MCF 10A (cell line): ENCODE measurements at regions not wholly inside any gene's neighbourhood (a gene's known extent, or its start where the extent isn't known, plus 50 kb on each side); places are given as distances from the start of the nearest gene placed in this dataset.

Experiments
- BruUV-seq: library from RNA; stranded (reverse); fragments of 400-500 nt; replicated peaks from 2 replicates; lab custom pipeline; 2021; lab: Mats Ljungman, UMichigan
- CTCF ChIA-PET: fragments of 300-600 bp; sonication (Branson Sonifier 250); formaldehyde crosslinking; extraction: SDS; loops from one replicate; lab custom pipeline; 2021; ENCODE audit warnings: antibody characterized with exemption, inconsistent platforms; lab: Yijun Ruan, JAX
- POLR2A ChIA-PET: fragments of 300-600, 350-650 bp; sonication (Branson Sonifier 250); formaldehyde crosslinking; extraction: SDS; loops from one replicate; lab custom pipeline; 2020; ENCODE audit warnings: antibody characterized with exemption, inconsistent platforms; lab: Yijun Ruan, JAX
- DNase-seq: peaks from one replicate; pipeline ENCODE4 v3.0.0-alpha.2; 2018; ENCODE audit not compliant: unreplicated experiment
- H3K27ac Mint-ChIP-seq: one replicate; pipeline ENCODE4 v1.8.0; 2022; ENCODE audit warnings: mild to moderate bottlenecking, low read depth, mixed read lengths; ENCODE audit not compliant: unreplicated experiment
- H3K27me3 Mint-ChIP-seq: one replicate; pipeline ENCODE4 v1.8.0; 2022; ENCODE audit warnings: mixed read lengths; ENCODE audit not compliant: insufficient read depth, unreplicated experiment
- H3K36me3 Mint-ChIP-seq: one replicate; pipeline ENCODE4 v1.8.0; 2022; ENCODE audit warnings: mild to moderate bottlenecking, moderate library complexity, mixed read lengths; ENCODE audit not compliant: insufficient read depth, unreplicated experiment
- H3K4me1 Mint-ChIP-seq: one replicate; pipeline ENCODE4 v1.8.0; 2022; ENCODE audit warnings: mixed read lengths; ENCODE audit not compliant: insufficient read depth, unreplicated experiment
- H3K4me3 Mint-ChIP-seq: one replicate; pipeline ENCODE4 v1.8.0; 2022; ENCODE audit warnings: mild to moderate bottlenecking, moderate library complexity, mixed read lengths; ENCODE audit not compliant: unreplicated experiment
- H3K9me3 Mint-ChIP-seq: one replicate; pipeline ENCODE4 v1.8.0; 2022; ENCODE audit warnings: mixed read lengths; ENCODE audit not compliant: unreplicated experiment
- CTCF ChIP-seq: fragments of 200-600 bp; IDR thresholded peaks from one replicate; pipeline ENCODE4 v1.8.0; 2022; ENCODE audit warnings: antibody characterized with exemption, mild to moderate bottlenecking; ENCODE audit not compliant: unreplicated experiment
- intact Hi-C: fragments of 100-400 bp; cut with micrococcal nuclease; formaldehyde crosslinking; loops from 2 replicates; pipeline ENCODE4 v1.14.1; 2022

- BruUV-seq = no TSS peak
- H3K27me3 Mint-ChIP-seq = no peaks in the 10 kb centered on the region
Observed at GRCh38 chr2:120658042-120658769, 77.5 kb upstream of the GLI2 start.

GRCh38 chr2:120658770-120659158, 76.9 kb upstream of the GLI2 start:
- DNase-seq = no peak
- POLR2A ChIA-PET = interaction anchor here (0.7 kb wide), 1 partner anchor 45 kb away, joined by 3 read pairs; no protein-coding TSS in a partner anchor
- CTCF ChIA-PET = interaction anchor here (1.1 kb wide), 1 partner anchor 38 kb away, joined by 4 read pairs; no protein-coding TSS in a partner anchor
- Mint-ChIP-seq H3K4me3 (no peak overlapping the region), H3K4me1 (no peaks in the 10 kb centered on the region), H3K27ac (no peak overlapping the region), H3K36me3 (no peaks in the 10 kb centered on the region), H3K27me3 (no peaks in the 10 kb centered on the region), H3K9me3 (peaks cover 6% of the 10 kb centered on the region)
- no peak for TF ChIP-seq CTCF
- BruUV-seq = no TSS peak
- intact Hi-C loops = no loop called here

More at GRCh38 chr2:120658042-120658769, 77.5 kb upstream of the GLI2 start:
- Mint-ChIP-seq H3K27ac (no peak overlapping the region), H3K36me3 (no peaks in the 10 kb centered on the region), H3K4me3 (no peak overlapping the region), H3K4me1 (no peaks in the 10 kb centered on the region), H3K9me3 (peaks cover 6% of the 10 kb centered on the region)
- POLR2A ChIA-PET = no interaction called here
- intact Hi-C loops = no loop called here
- DNase-seq = no peak
- TF ChIP-seq CTCF = no peak
- CTCF ChIA-PET = interaction anchor here (0.6 to 1.1 kb wide), 2 partner anchors 37 to 1028 kb away, joined by 3 to 4 read pairs; no protein-coding TSS in a partner anchor

- no TSS peak for BruUV-seq
- H3K36me3 Mint-ChIP-seq = no peaks in the 10 kb centered on the region
- no peaks in the 10 kb centered on the region for H3K4me1 Mint-ChIP-seq
- no peak overlapping the region for H3K4me3 Mint-ChIP-seq
- TF ChIP-seq CTCF = no peak
- no peak overlapping the region for H3K27ac Mint-ChIP-seq
- intact Hi-C loops = no loop called here
- DNase-seq = no peak
- peaks cover 10% of the 10 kb centered on the region for H3K9me3 Mint-ChIP-seq
- ChIA-PET POLR2A (interaction anchor here (0.7 kb wide), 1 partner anchor 45 kb away, joined by 3 read pairs; no protein-coding TSS in a partner anchor), CTCF (interaction anchor here (1.1 kb wide), 1 partner anchor 9 kb away, joined by 3 read pairs; no protein-coding TSS in a partner anchor)
- no peaks in the 10 kb centered on the region for H3K27me3 Mint-ChIP-seq
Observed at GRCh38 chr2:120659275-120659977, 76.2 kb upstream of the GLI2 start.

- no peaks in the 10 kb centered on the region for H3K4me1 Mint-ChIP-seq
- H3K27me3 Mint-ChIP-seq = no peaks in the 10 kb centered on the region
- H3K36me3 Mint-ChIP-seq = no peaks in the 10 kb centered on the region
- H3K27ac Mint-ChIP-seq = no peak overlapping the region
- H3K4me3 Mint-ChIP-seq = no peak overlapping the region
- H3K9me3 Mint-ChIP-seq = peaks cover 18% of the 10 kb centered on the region
- no peak for TF ChIP-seq CTCF
- DNase-seq = no peak
- BruUV-seq = no TSS peak
- ChIA-PET POLR2A (no interaction called here), CTCF (interaction anchor here (0.7 to 1.1 kb wide), 2 partner anchors 10 to 716 kb away, joined by 3 read pairs; no protein-coding TSS in a partner anchor)
- intact Hi-C loops = no loop called here
Observed at GRCh38 chr2:120660056-120660694, 75.5 kb upstream of the GLI2 start.
